ENCODE measurements at regions not wholly inside any gene's neighbourhood (a gene's known extent, or its start where the extent isn't known, plus 50 kb on each side); places are given as distances from the start of the nearest gene placed in this dataset.

DNA sequence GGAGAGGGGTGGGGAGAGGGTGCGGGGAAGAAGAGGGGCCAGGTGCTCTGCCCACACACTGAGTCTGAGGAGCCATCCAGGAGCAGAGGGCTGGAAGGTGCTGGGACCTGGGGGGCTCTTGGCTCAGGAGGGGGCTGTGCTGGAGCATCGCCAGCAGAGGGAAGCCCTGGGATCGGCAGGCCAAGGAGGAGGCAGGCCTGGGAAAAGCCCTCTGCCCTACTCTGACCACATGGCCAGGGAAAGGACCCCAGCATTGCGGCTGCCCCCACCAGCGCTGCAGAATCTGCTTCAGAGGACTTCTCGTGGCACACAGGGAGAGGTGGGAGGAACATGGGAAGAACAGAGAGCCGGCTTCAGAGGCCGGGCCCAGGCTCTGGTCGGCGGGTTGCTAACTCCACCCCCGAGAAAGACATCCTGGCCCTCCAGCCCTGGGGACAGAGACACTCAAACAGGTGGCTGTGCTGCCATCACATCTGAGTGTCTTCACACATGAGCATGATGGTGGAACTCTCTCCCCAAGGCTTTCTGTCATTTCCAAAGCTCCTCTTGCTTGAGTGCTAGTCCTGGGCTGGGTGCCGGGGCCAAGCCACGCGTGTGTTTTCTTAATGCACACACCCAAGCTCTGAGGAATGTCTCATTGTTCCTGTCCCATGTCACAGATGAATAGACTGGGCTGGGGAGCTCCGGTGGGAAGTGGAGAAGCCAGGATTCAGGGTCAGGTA, 1378.0 kb downstream of the BRD1 start:
- TF ChIP-seq EZH2 (IDR thresholded peaks at IDR 0.05): no peak
- no peak for TF ChIP-seq POLR2AphosphoS5 (IDR thresholded peaks at IDR 0.05; ENCODE audit: borderline replicate concordance, low read depth, low read length)
- TF ChIP-seq FOXP2 (optimal IDR thresholded peaks at IDR 0.05; ENCODE audit: control extremely low read depth, extremely low read length, insufficient read depth): no peak
